GM12873 (cell line): ENCODE measurements at regions not wholly inside any gene's neighbourhood (a gene's known extent, or its start where the extent isn't known, plus 50 kb on each side); places are given as distances from the start of the nearest gene placed in this dataset.

Experiments used
- CTCF ChIP-seq: IDR thresholded peaks from 2 replicates; pipeline ENCODE4 v1.5.1; 2012; ENCODE audit warnings: low read depth, mild to moderate bottlenecking, moderate library complexity, low read length, control low read depth; ENCODE audit not compliant: insufficient read depth; ENCODE audit errors: missing control alignments

GRCh38 chr9:96078897-96079490 lies 203.5 kb downstream of the ERCC6L2 start:
- TF ChIP-seq CTCF: no peak

GRCh38 chr9:96075757-96076156 lies 200.3 kb downstream of the ERCC6L2 start:
- no peak for TF ChIP-seq CTCF

- no peak for TF ChIP-seq CTCF
Measured at GRCh38 chr9:96075111-96075510, 199.6 kb downstream of the ERCC6L2 start.

- no peak for TF ChIP-seq CTCF
Measured at GRCh38 chr9:96073531-96074480, 198.3 kb downstream of the ERCC6L2 start.

GRCh38 chr9:96072930-96073329 lies 197.4 kb downstream of the ERCC6L2 start:
- TF ChIP-seq CTCF: no peak

GRCh38 chr9:96071815-96072124 lies 196.3 kb downstream of the ERCC6L2 start:
- TF ChIP-seq CTCF: no peak

- TF ChIP-seq CTCF: peak; percentile 66
Measured at GRCh38 chr9:96071076-96071814, 195.8 kb downstream of the ERCC6L2 start.
